H9 (cell line): ENCODE measurements at regions not wholly inside any gene's neighbourhood (a gene's known extent, or its start where the extent isn't known, plus 50 kb on each side); places are given as distances from the start of the nearest gene placed in this dataset.

Experiments used
- DNase-seq: peaks from one replicate; pipeline ENCODE4 v3.0.0-alpha.2; 2017
- H2AFZ ChIP-seq: one replicate; pipeline ENCODE4 v1.6.1; 2013; ENCODE audit warnings: mild to moderate bottlenecking, low read length, control low read depth, moderate library complexity
- H2AK5ac ChIP-seq: 2 replicates; pipeline ENCODE4 v1.6.1; 2013; ENCODE audit warnings: low read length, control low read depth, mixed read lengths; ENCODE audit not compliant: insufficient read length
- H2BK120ac ChIP-seq: one replicate; pipeline ENCODE4 v1.6.1; 2013; ENCODE audit warnings: low read depth, mild to moderate bottlenecking, low read length, control low read depth, inconsistent platforms; ENCODE audit not compliant: poor library complexity, severe bottlenecking
- H2BK12ac ChIP-seq: 2 replicates; pipeline ENCODE4 v1.6.1; 2013; ENCODE audit warnings: low read length, control low read depth, mixed read lengths, low read depth; ENCODE audit not compliant: insufficient read length
- H2BK15ac ChIP-seq: 2 replicates; pipeline ENCODE4 v1.6.1; 2013; ENCODE audit warnings: low read depth, low read length, control low read depth
- H2BK20ac ChIP-seq: one replicate; pipeline ENCODE4 v1.6.1; 2013; ENCODE audit warnings: low read depth, mild to moderate bottlenecking, low read length, control low read depth, inconsistent platforms; ENCODE audit not compliant: poor library complexity, severe bottlenecking
- H2BK5ac ChIP-seq: 2 replicates; pipeline ENCODE4 v1.6.1; 2013; ENCODE audit warnings: low read length, control low read depth, mixed read lengths; ENCODE audit not compliant: insufficient read length
- H3K14ac ChIP-seq: 2 replicates; pipeline ENCODE4 v1.6.1; 2013; ENCODE audit warnings: low read length, control low read depth; ENCODE audit not compliant: insufficient read depth
- H3K18ac ChIP-seq: 2 replicates; pipeline ENCODE4 v1.6.1; 2013; ENCODE audit warnings: low read depth, mild to moderate bottlenecking, mixed read lengths, low read length, control low read depth; ENCODE audit not compliant: insufficient read length
- H3K23ac ChIP-seq: 2 replicates; pipeline ENCODE4 v1.6.1; 2013; ENCODE audit warnings: low read length, control low read depth, mixed read lengths, low read depth; ENCODE audit not compliant: insufficient read length
- H3K23me2 ChIP-seq: 2 replicates; pipeline ENCODE4 v1.6.1; 2013; ENCODE audit warnings: low read depth, mild to moderate bottlenecking, mixed read lengths, low read length, control low read depth; ENCODE audit not compliant: insufficient read length, poor library complexity, severe bottlenecking
- H3K27ac ChIP-seq: 2 replicates; pipeline ENCODE4 v1.5.1; 2013; ENCODE audit warnings: low read length, control low read depth, mixed read lengths, low read depth; ENCODE audit not compliant: insufficient read length
- H3K27me3 ChIP-seq: 2 replicates; pipeline ENCODE4 v1.6.1; 2013; ENCODE audit warnings: low read length, control low read depth, inconsistent platforms; ENCODE audit not compliant: insufficient read depth
- H3K4ac ChIP-seq: 2 replicates; pipeline ENCODE4 v1.6.1; 2013; ENCODE audit warnings: low read depth, mild to moderate bottlenecking, control low read depth, inconsistent platforms, low read length, moderate library complexity
- H3K4me1 ChIP-seq: 2 replicates; pipeline ENCODE4 v1.6.1; 2013; ENCODE audit warnings: low read length, control low read depth, inconsistent platforms; ENCODE audit not compliant: insufficient read depth
- H3K4me2 ChIP-seq: 2 replicates; pipeline ENCODE4 v1.6.1; 2013; ENCODE audit warnings: low read length, control low read depth, mixed read lengths; ENCODE audit not compliant: insufficient read length, insufficient read depth
- H3K56ac ChIP-seq: 2 replicates; pipeline ENCODE4 v1.6.1; 2013; ENCODE audit warnings: low read depth, mild to moderate bottlenecking, mixed read lengths, low read length, control low read depth; ENCODE audit not compliant: insufficient read length
- H3K79me1 ChIP-seq: 2 replicates; pipeline ENCODE4 v1.6.1; 2013; ENCODE audit warnings: low read depth, mild to moderate bottlenecking, moderate library complexity, low read length, control low read depth, inconsistent platforms; ENCODE audit not compliant: insufficient read depth, poor library complexity, severe bottlenecking
- H3K79me2 ChIP-seq: 2 replicates; pipeline ENCODE4 v1.6.1; 2013; ENCODE audit warnings: low read length, control low read depth, inconsistent platforms; ENCODE audit not compliant: insufficient read depth
- H3K9ac ChIP-seq: 2 replicates; pipeline ENCODE4 v1.6.1; 2013; ENCODE audit warnings: low read length, control low read depth, mixed read lengths; ENCODE audit not compliant: insufficient read length; ENCODE audit errors: extremely low read depth
- H3K9me3 ChIP-seq: one replicate; pipeline ENCODE4 v1.6.1; 2013; ENCODE audit warnings: low read depth, low read length, inconsistent platforms; ENCODE audit not compliant: control insufficient read depth
- H3T11ph ChIP-seq: one replicate; pipeline ENCODE4 v1.6.1; 2013; ENCODE audit warnings: mild to moderate bottlenecking, low read length, control low read depth, inconsistent platforms
- H4K20me1 ChIP-seq: one replicate; pipeline ENCODE4 v1.6.1; 2013; ENCODE audit not compliant: control insufficient read depth, insufficient read length, insufficient read depth
- H4K5ac ChIP-seq: 2 replicates; pipeline ENCODE4 v1.6.1; 2013; ENCODE audit warnings: low read depth, mild to moderate bottlenecking, mixed read lengths, low read length, control low read depth; ENCODE audit not compliant: insufficient read length
- H4K8ac ChIP-seq: replicated peaks from 2 replicates; pipeline ENCODE4 v1.6.1; 2013; ENCODE audit warnings: low read length, control low read depth, mixed read lengths, low read depth; ENCODE audit not compliant: insufficient read length
- H4K91ac ChIP-seq: 2 replicates; pipeline ENCODE4 v1.6.1; 2013; ENCODE audit warnings: low read depth, mild to moderate bottlenecking, moderate library complexity, mixed read lengths, low read length, control low read depth; ENCODE audit not compliant: insufficient read length
- H3K27ac Mint-ChIP-seq, 3 experiments: 2 replicates in 2 of 3; 3 replicates in 1 of 3; pipeline ENCODE4 v1.8.0; 2020 to 2021; ENCODE audit warnings: mixed read lengths in 3 of 3, mild to moderate bottlenecking in 1 of 3, moderate library complexity in 1 of 3
- H3K27me3 Mint-ChIP-seq: 2 replicates; pipeline ENCODE4 v1.8.0; 2021; ENCODE audit warnings: low read depth, mild to moderate bottlenecking, moderate library complexity, mixed read lengths
- H3K36me3 Mint-ChIP-seq, 3 experiments: 2 replicates in 2 of 3; 3 replicates in 1 of 3; pipeline ENCODE4 v1.8.0; 2020 to 2021; ENCODE audit warnings: low read depth in 3 of 3, mixed read lengths in 3 of 3; ENCODE audit not compliant: insufficient read depth in 1 of 3
- H3K4me1 Mint-ChIP-seq, 2 experiments: 2 replicates each; pipeline ENCODE4 v1.8.0; 2020; ENCODE audit warnings: mixed read lengths in 2 of 2
- H3K4me3 Mint-ChIP-seq, 2 experiments: 2 replicates in 1 of 2; 3 replicates in 1 of 2; pipeline ENCODE4 v1.8.0; 2020 to 2021; ENCODE audit warnings: mild to moderate bottlenecking in 2 of 2, mixed read lengths in 2 of 2, moderate library complexity in 1 of 2
- H3K9me3 Mint-ChIP-seq, 2 experiments: 2 replicates in 1 of 2; 3 replicates in 1 of 2; pipeline ENCODE4 v1.8.0; 2020; ENCODE audit warnings: mild to moderate bottlenecking in 2 of 2, mixed read lengths in 2 of 2, moderate library complexity in 1 of 2
- WGBS: extraction: QIAGEN DNeasy Blood & Tissue Kit; methylation state at CpG from one replicate; pipeline ENCODE4 v1.1.7; 2013; ENCODE audit warnings: missing lambda C conversion rate, low lambda C conversion rate, mixed read lengths; ENCODE audit not compliant: insufficient read length; ENCODE audit errors: extremely low coverage; 5-methylcytosine and 5-hydroxymethylcytosine counted together
- TF ChIP-seq, protein P1 (sequence below): fragments of 200-600 bp; sonication (generic); conservative IDR thresholded peaks from 3 replicates; pipeline ENCODE4 v1.8.0; 2021; ENCODE audit warnings: antibody characterized with exemption, mild to moderate bottlenecking

DNA sequence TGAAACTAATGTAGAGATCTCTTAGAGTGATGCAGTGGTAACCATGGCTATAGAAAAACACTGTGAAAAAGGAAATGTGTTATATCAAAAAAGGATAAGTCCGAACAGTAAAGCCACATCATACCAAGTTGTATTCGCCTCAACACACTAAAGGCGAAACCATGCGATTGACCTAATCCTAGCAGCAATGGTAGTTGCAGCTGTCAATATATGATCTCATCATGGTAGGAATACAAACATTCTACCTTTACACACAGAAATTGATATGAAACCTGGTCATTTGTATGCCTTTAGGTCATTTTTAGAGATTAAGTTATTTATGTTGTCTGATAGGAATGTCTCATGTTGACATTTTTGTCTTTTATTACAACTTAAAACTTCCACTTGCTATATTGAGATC lies 271.9 kb downstream of the SLITRK6 start:
- H3K27ac ChIP-seq: no peak overlapping the region

More for the DNA sequence above, 271.9 kb downstream of the SLITRK6 start:
- Histone ChIP-seq H4K20me1 (no peaks in the 10 kb centered on the region), H3K79me2 (no peaks in the 10 kb centered on the region), H2BK20ac (no peak overlapping the region), H3K4ac (no peak overlapping the region), H3K23ac (no peak overlapping the region), H2BK12ac (no peak overlapping the region), H4K8ac (no peak overlapping the region), H2BK15ac (no peak overlapping the region), H3K4me2 (no peak overlapping the region), H2BK120ac (no peak overlapping the region), H3K4me1 (no peaks in the 10 kb centered on the region), H3K79me1 (no peaks in the 10 kb centered on the region), H3K56ac (no peak overlapping the region), H4K91ac (no peak overlapping the region), H3K27me3 (no peaks in the 10 kb centered on the region), H2AFZ (no peak overlapping the region), H3K14ac (no peak overlapping the region), H3K9ac (no peak overlapping the region), H3K18ac (no peak overlapping the region), H4K5ac (no peak overlapping the region), H3T11ph (no peak overlapping the region), H2AK5ac (no peak overlapping the region), H3K9me3 (no peaks in the 10 kb centered on the region), H3K23me2 (no peaks in the 10 kb centered on the region), H2BK5ac (no peak overlapping the region)
- no peak for DNase-seq
- no peaks in the 10 kb centered on the region for H3K27me3 Mint-ChIP-seq
- H3K27ac Mint-ChIP-seq: no peak overlapping the region
- no peak overlapping the region for H3K4me3 Mint-ChIP-seq
- no peaks in the 10 kb centered on the region for H3K9me3 Mint-ChIP-seq
- no peaks in the 10 kb centered on the region for H3K36me3 Mint-ChIP-seq
- TF ChIP-seq, protein P1, sequence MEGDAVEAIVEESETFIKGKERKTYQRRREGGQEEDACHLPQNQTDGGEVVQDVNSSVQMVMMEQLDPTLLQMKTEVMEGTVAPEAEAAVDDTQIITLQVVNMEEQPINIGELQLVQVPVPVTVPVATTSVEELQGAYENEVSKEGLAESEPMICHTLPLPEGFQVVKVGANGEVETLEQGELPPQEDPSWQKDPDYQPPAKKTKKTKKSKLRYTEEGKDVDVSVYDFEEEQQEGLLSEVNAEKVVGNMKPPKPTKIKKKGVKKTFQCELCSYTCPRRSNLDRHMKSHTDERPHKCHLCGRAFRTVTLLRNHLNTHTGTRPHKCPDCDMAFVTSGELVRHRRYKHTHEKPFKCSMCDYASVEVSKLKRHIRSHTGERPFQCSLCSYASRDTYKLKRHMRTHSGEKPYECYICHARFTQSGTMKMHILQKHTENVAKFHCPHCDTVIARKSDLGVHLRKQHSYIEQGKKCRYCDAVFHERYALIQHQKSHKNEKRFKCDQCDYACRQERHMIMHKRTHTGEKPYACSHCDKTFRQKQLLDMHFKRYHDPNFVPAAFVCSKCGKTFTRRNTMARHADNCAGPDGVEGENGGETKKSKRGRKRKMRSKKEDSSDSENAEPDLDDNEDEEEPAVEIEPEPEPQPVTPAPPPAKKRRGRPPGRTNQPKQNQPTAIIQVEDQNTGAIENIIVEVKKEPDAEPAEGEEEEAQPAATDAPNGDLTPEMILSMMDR: no peak
- no peaks in the 10 kb centered on the region for H3K4me1 Mint-ChIP-seq
- WGBS: no CpG with 5 or more reads among the region's 4 CpGs
